ENCODE measurements at regions not wholly inside any gene's neighbourhood (a gene's known extent, or its start where the extent isn't known, plus 50 kb on each side); places are given as distances from the start of the nearest gene placed in this dataset.

DNA sequence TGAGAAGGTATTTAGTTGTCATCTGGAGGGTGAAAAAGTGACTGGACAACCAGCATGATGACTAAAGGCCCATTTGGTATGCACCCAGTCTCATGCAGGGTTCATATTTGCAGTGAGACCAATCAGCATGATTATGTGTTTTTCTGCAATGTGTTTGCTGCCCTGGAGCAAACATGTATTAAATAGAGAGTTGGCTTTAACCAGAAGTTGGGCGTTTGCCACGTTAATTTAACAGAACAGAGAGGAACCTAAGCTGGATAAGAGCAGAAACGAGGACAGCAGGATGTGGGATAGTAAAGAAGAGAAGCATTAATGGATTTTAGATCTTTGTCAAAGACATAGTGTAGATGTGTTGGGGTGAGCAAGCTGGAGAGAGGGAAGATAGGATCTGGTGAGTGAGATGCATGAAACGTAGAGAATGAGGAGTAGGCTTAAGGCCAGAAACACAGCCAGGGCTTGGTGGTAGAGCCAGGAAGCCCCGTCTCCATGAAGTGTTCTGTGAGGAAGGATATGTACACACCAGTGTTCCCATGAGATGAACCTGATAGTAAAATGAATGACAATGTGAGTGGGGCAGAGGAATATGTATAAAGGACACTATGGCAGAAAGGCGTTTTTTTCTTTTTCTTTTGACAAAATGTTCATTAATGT, 164.0 kb upstream of the PDGFD start:
- H3K36me3 ChIP-seq = no peaks in the 10 kb centered on the region

DNA sequence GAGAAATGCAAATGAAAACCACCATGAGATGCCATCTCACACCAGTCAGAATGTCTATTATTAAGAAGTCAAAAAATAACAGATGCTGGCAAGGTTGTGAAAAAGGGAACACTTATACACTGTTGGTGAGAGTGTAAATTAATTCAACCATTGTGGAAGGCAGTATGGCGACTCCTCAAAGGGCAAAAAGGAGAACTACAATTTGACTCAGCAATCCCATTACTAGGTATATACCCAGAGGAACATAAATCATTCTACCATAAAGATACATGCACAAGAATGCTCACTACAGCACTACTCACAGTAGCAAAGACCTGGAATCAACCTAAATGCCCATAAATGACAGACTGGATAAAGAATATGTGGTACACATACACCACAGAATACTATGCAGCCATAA, 161.1 kb upstream of the PDGFD start:
- Histone ChIP-seq H3K27ac (no peak overlapping the region), H3K36me3 (no peaks in the 10 kb centered on the region), H3K27me3 (no peaks in the 10 kb centered on the region), H3K4me3 (no peak overlapping the region), H3K9me3 (no peaks in the 10 kb centered on the region), H3K4me1 (no peaks in the 10 kb centered on the region)
- no peak for DNase-seq
- TF ChIP-seq POLR2AphosphoS5 (IDR thresholded peaks at IDR 0.05) (no peak), EP300 (IDR thresholded peaks at IDR 0.05) (no peak), POLR2A (IDR thresholded peaks at IDR 0.05) (no peak)
- TF ChIP-seq, protein P1, sequence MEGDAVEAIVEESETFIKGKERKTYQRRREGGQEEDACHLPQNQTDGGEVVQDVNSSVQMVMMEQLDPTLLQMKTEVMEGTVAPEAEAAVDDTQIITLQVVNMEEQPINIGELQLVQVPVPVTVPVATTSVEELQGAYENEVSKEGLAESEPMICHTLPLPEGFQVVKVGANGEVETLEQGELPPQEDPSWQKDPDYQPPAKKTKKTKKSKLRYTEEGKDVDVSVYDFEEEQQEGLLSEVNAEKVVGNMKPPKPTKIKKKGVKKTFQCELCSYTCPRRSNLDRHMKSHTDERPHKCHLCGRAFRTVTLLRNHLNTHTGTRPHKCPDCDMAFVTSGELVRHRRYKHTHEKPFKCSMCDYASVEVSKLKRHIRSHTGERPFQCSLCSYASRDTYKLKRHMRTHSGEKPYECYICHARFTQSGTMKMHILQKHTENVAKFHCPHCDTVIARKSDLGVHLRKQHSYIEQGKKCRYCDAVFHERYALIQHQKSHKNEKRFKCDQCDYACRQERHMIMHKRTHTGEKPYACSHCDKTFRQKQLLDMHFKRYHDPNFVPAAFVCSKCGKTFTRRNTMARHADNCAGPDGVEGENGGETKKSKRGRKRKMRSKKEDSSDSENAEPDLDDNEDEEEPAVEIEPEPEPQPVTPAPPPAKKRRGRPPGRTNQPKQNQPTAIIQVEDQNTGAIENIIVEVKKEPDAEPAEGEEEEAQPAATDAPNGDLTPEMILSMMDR (IDR thresholded peaks at IDR 0.05) = no peak
- WGBS, 5 donors = 74 to 97% (median 83%) methylated on average over 1 of the region's 1 CpG
- intact Hi-C loops (cut with DNase I; ENCODE audit: low total_unique reads) = no loop called here

More for the DNA sequence above, 164.0 kb upstream of the PDGFD start:
- H3K4me1 ChIP-seq = no peaks in the 10 kb centered on the region
- no peaks in the 10 kb centered on the region for H3K9me3 ChIP-seq
- intact Hi-C loops (cut with DNase I; ENCODE audit: low total_unique reads) = no loop called here
- H3K27ac ChIP-seq = no peak overlapping the region
- DNase-seq = no peak
- H3K27me3 ChIP-seq = no peaks in the 10 kb centered on the region
- WGBS, 5 donors = 65 to 71% (median 66%) methylated on average over 6 of the region's 6 CpGs
- no peak overlapping the region for H3K4me3 ChIP-seq
- TF ChIP-seq, protein P1 (IDR thresholded peaks at IDR 0.05) = no peak
- TF ChIP-seq POLR2A (IDR thresholded peaks at IDR 0.05) (no peak), EP300 (IDR thresholded peaks at IDR 0.05) (no peak), POLR2AphosphoS5 (IDR thresholded peaks at IDR 0.05) (no peak)

DNA sequence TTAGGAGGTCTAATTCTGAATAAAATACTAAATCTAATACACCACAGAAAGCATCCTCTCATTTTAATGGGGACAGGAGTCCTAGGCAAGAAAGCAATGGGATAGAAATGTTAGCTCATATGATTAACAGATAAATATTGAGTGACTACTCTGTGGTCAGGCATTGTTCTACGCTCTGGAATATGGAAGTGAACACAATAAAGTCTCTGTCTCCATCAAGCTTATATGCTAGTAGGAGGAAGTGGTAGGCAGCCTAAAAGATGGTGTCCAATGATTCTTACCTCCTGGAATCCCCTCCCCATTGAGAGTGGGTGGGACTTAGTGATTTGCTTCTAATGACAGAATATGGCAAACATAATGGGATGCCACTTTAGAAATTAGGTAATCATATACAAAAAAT, 160.3 kb upstream of the PDGFD start:
- intact Hi-C loops (cut with DNase I; ENCODE audit: low total_unique reads) = no loop called here

DNA sequence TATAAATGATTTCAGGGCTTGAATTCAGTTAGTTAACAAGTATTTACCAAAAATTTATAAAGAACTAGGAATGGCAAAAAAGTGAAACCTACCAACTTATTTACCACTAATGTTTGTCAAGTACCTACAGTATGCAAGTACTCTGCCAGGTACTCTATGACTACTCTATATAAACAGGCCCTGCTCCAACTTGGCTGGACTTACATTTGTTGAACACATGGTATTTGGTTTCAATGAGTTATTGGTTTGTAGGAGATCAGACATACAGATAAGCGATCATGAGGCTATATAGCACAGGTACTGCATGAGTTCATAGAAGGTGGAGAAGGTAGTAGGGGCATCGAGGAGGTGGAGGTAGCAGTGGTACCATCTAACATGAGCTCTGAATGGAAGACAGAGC, 159.9 kb upstream of the PDGFD start:
- TF ChIP-seq POLR2A (IDR thresholded peaks at IDR 0.05) (no peak), EP300 (IDR thresholded peaks at IDR 0.05) (no peak)
- 95 to 98% (median 96%) methylated on average over 2 of the region's 2 CpGs for WGBS, 5 donors

More for the DNA sequence above, 160.3 kb upstream of the PDGFD start:
- no peaks in the 10 kb centered on the region for H3K36me3 ChIP-seq
- no peaks in the 10 kb centered on the region for H3K9me3 ChIP-seq
- no peak overlapping the region for H3K4me3 ChIP-seq
- H3K4me1 ChIP-seq = no peaks in the 10 kb centered on the region
- TF ChIP-seq EP300 (IDR thresholded peaks at IDR 0.05) (no peak), POLR2A (IDR thresholded peaks at IDR 0.05) (no peak), POLR2AphosphoS5 (IDR thresholded peaks at IDR 0.05) (no peak)
- TF ChIP-seq, protein P1 (IDR thresholded peaks at IDR 0.05) = no peak
- H3K27ac ChIP-seq = no peak overlapping the region
- DNase-seq = no peak
- 78 to 90% (median 85%) methylated on average over 1 of the region's 1 CpG for WGBS, 5 donors
- no peaks in the 10 kb centered on the region for H3K27me3 ChIP-seq

DNA sequence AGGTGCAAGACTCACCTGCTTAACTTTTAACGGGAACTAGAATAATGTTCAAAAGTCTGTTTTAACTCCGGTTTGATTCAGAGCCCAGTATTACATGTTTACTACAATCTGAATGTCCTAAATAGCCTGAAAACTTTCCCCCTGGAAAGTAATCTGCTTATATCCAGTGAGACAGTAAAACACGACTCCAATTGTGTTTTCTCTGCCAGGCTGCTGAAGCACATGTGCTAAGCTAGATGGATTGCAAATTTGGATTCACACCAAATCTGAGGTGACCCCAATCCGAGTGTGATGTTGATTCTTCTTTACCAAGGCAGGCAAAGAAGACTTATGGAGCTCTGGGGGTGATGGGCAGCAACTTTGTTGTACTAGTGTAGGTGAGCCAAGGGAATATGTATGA, 158.7 kb upstream of the PDGFD start:
- H3K27me3 ChIP-seq = no peaks in the 10 kb centered on the region
- TF ChIP-seq POLR2A (IDR thresholded peaks at IDR 0.05) = no peak
- TF ChIP-seq EP300 (IDR thresholded peaks at IDR 0.05) = no peak
- no peak for TF ChIP-seq POLR2AphosphoS5 (IDR thresholded peaks at IDR 0.05)
- TF ChIP-seq, protein P1 (IDR thresholded peaks at IDR 0.05) = no peak
- intact Hi-C loops (cut with DNase I; ENCODE audit: low total_unique reads) = no loop called here
- H3K27ac ChIP-seq = no peak overlapping the region
- WGBS, 5 donors = 57 to 61% (median 58%) methylated on average over 4 of the region's 4 CpGs
- H3K4me1 ChIP-seq = no peaks in the 10 kb centered on the region
- H3K36me3 ChIP-seq = no peaks in the 10 kb centered on the region
- no peaks in the 10 kb centered on the region for H3K9me3 ChIP-seq
- DNase-seq = no peak
- no peak overlapping the region for H3K4me3 ChIP-seq

More for the DNA sequence above, 159.9 kb upstream of the PDGFD start:
- Histone ChIP-seq H3K36me3 (no peaks in the 10 kb centered on the region), H3K27me3 (no peaks in the 10 kb centered on the region), H3K27ac (no peak overlapping the region), H3K4me1 (no peaks in the 10 kb centered on the region), H3K9me3 (no peaks in the 10 kb centered on the region), H3K4me3 (no peak overlapping the region)
- no peak for DNase-seq
- intact Hi-C loops (cut with DNase I; ENCODE audit: low total_unique reads) = no loop called here

All from stomach (tissue), 8 donors.